ENCODE measurements at regions not wholly inside any gene's neighbourhood (a gene's known extent, or its start where the extent isn't known, plus 50 kb on each side); places are given as distances from the start of the nearest gene placed in this dataset.

DNA sequence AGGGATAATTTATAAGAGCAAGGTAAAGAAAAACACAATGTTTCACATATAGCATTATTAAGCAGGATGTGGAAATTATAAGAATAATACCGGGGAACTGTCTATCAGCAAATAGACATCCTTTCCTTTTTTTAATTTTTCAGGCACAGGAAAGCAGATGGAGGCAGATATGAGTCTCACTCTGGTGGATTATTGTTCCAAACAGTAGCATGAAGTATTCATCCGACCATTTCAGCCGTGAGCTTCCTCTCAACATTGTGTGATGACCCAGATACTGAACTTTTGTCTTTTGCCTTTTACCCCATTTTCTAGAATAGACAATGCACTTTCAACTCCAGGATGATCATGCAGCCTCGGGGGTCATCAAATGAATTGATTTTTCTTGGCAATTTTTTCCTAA is 599.8 kb downstream of the ADGRL2 start:
- TF ChIP-seq, protein P1, sequence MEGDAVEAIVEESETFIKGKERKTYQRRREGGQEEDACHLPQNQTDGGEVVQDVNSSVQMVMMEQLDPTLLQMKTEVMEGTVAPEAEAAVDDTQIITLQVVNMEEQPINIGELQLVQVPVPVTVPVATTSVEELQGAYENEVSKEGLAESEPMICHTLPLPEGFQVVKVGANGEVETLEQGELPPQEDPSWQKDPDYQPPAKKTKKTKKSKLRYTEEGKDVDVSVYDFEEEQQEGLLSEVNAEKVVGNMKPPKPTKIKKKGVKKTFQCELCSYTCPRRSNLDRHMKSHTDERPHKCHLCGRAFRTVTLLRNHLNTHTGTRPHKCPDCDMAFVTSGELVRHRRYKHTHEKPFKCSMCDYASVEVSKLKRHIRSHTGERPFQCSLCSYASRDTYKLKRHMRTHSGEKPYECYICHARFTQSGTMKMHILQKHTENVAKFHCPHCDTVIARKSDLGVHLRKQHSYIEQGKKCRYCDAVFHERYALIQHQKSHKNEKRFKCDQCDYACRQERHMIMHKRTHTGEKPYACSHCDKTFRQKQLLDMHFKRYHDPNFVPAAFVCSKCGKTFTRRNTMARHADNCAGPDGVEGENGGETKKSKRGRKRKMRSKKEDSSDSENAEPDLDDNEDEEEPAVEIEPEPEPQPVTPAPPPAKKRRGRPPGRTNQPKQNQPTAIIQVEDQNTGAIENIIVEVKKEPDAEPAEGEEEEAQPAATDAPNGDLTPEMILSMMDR (conservative IDR thresholded peaks at IDR 0.05), result no peak
- no peak for TF ChIP-seq ZFX (IDR thresholded peaks at IDR 0.05)

Data from C4-2B (cell line).